ENCODE measurements at regions not wholly inside any gene's neighbourhood (a gene's known extent, or its start where the extent isn't known, plus 50 kb on each side); places are given as distances from the start of the nearest gene placed in this dataset.
A peak's percentile ranks its signal among the peaks of the same experiment; 100 is the strongest.

- DNase-seq, result no peak
Observed at GRCh38 chr6:26214803-26215584, 127.8 kb downstream of the HFE start.

GRCh38 chr6:26215585-26216358 lies 128.5 kb downstream of the HFE start:
- peak; percentile 38 to 48 for DNase-seq

DNA sequence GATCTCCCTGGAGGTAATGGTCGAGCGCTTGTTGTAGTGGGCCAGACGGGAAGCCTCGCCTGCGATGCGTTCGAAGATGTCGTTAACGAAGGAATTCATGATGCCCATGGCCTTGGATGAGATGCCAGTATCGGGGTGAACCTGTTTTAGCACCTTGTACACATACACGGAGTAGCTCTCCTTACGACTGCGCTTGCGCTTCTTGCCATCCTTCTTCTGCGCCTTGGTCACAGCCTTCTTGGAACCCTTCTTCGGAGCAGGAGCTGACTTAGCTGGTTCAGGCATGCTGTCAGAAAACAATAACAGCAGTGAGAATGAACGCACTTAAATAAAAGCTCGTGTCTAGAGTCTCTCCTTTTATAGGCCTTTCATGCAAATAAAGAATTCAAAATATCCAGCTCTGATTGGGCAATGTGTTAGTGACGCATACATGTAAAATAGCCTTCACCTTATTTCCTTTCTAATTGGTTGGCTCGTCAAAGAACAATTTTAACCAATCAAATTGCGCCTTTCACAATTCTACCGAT lies 129.2 kb downstream of the HFE start:
- DNase-seq, result peak; percentile 95 to 98

DNA sequence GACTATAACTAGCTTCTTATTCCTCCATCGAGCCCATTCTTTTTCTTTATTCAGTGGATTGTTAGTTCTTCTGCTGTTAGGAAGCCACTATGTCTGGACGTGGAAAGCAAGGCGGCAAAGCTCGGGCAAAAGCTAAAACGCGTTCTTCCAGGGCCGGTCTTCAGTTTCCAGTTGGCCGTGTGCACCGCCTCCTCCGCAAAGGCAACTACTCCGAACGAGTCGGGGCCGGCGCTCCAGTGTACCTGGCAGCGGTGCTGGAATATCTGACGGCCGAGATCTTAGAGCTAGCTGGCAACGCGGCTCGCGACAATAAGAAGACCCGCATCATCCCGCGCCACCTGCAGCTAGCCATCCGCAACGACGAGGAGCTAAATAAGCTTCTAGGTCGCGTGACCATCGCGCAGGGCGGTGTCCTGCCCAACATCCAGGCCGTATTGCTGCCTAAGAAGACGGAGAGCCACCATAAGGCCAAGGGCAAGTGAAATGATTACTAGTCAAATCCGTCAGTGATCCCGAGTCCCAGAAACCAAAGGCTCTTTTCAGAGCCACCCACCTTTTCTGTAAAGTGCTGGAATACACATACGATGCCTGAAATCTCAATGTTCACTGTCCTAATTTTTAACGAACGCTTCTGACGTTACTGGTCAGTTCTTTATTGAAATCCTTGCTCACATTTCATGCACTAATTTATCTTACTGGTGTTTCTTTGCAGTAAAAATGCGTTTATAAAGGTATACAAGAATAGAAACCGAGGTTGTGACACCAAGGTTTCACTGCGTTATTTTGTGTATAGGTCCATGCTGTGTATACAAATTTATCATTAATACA lies 129.9 kb downstream of the HFE start:
- no peak for DNase-seq

- no peak for DNase-seq
Observed at GRCh38 chr6:26217714-26218075, 130.5 kb downstream of the HFE start.

- DNase-seq, result no peak
Observed at GRCh38 chr6:26218824-26219223, 131.6 kb downstream of the HFE start.

- DNase-seq, result no peak
Observed at GRCh38 chr6:26220145-26220970, 133.1 kb downstream of the HFE start.

- DNase-seq, result no peak
Observed at GRCh38 chr6:26221186-26221585, 134.0 kb downstream of the HFE start.

DNA sequence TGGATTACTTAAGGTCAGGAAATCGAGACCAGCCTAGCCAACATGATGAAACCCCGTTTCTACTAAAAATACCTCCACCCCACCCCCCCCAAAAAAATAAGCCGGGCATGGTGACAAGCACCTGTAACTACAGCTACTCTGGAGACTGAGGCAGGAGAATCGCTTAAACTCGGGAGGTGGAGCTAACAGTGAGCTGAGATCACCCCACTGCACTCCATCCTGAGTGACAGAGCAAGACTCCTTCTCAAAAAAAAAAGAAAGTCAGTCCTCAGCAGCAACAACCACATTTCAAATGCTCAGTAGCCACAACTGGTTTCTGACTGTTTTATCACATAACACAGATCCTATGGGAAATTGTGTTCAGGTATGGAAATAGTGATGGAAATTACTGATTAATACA lies 135.3 kb downstream of the HFE start:
- no peak for DNase-seq

- no peak for DNase-seq
Observed at GRCh38 chr6:26223228-26223627, 136.0 kb downstream of the HFE start.

- peak; percentile 88 to 90 for DNase-seq
Observed at GRCh38 chr6:26223650-26224546, 136.7 kb downstream of the HFE start.

DNA sequence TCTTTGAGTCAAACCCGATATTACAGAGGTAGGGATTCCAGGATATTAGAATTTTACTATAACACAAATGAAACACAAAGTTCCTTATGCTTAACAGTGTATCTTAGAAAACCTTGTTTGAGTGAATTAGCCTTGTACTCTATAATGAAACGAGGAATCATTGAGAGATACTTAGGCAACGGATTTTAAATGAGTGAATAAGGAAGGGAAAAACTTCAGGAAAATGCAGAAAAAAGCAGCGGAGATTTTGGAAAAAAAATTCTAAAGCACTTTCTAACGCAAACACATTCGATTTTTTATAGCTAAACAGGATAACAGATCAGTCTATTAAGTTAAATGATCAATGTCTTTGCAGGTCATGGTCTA lies 137.3 kb downstream of the HFE start:
- DNase-seq, result no peak

- DNase-seq, result peak; percentile 86 to 92
Observed at GRCh38 chr6:26224940-26225847, 138.0 kb downstream of the HFE start.

DNA sequence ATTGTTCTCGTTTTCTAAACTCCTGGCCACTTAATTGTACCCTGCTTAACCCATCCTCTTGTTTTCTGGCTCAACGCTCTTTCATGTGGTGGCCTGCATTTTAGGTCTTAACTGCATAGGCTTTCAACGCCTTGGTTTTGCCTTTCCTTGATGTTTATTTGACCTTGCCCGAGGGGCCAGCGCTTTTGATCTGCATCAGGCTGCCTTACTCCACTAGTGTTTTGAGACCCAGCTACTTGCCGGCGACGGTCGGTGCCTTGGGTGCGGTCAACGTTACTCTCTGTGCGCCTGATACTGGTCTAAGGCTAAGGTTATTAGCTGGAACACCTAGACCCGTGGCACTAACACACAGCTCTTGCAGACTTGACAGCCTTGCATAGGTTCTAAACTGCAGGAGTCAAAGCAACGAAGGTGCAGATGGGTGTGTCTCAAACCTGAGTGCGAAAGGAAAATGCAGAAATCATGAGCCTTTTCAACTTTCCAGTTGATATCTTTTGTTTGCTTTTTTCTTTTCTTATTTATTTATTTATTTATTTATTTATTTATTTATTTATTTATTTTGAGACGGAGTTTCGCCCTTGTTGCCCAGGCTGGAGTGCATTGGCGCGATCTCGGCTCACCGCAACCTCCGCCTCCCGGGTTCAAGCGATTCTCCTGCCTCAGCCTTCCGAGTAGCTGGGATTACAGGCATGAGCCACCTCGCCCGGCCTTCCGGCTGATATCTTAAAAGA lies 138.8 kb downstream of the HFE start:
- DNase-seq, result no peak

DNA sequence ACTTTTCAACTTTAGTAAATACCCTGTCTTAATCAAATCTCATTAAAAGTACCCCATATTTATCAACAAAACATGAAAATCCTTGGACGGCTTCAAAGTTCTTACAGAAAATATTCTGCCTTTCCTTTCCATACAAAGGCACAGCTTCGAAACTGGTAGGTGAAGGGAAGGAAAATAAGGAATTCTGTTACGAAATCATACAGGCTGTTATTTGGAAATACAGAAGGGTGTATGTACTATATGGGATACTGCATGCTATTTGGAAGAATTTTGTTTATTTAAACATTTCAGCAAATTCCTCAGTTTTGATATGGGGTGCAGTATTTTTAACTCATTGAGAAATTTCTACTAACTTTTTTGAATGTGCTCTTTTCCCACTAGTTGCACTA lies 138.4 kb upstream of the BTN3A2 start:
- DNase-seq, result no peak

GRCh38 chr6:26230351-26230750 lies 134.6 kb upstream of the BTN3A2 start:
- DNase-seq, result no peak

DNA sequence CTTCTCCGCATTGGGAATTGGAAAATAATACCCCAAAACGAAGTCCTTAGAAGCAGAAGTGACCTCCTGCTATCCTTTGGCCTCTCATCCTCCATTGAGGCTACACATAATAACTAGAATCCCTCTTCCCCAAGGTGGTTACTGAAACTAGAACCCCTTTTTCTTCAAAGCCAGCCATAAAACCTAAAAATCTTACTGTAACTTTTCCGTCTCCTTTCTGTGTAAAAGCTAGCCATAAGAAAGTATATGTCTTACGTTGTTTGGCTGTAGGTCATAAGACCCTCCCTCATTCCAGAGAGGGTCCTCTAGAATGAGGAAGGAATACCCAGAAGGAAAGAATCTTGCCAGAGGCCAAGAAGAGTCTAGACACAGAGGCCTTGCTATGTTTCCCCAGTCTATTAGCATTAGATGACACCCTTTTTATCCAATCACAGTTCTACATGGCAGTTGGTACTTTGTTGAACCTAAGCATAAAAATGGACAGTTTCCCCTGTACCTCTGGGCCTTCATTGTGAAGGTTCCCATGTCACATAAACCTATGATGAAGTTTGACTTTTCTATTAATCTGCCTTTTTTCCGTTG lies 133.9 kb upstream of the BTN3A2 start:
- no peak for DNase-seq

DNA sequence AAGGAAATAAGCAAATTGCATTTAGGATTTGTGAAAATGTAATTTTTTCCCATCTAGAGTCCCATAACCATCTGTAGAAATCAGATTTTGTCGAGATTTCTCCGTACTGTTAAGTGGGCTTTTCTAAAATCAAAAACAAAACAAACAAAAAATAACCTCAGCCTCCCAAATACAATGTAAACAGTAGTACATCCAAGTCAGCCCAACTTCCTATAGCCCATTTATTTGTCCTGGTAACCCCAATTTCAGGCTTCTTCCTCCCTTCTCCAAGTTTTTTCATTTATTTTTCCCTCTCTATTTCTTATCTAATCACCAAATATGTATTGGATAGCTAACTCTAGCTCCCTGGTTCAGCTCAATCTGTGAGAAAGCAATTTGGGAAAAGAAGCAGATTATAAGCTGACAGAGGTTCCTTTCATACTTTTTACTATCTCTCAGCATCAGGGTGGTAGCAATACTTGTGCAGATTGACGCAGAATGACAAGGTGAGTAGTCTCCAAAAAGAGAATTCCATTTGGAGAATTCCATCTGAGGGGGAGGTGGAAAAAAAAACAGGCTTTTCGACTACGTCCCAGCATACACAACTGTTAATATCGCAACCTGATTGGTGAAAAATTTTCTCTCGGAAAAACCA lies 132.6 kb upstream of the BTN3A2 start:
- no peak for DNase-seq
